ENCODE measurements at regions not wholly inside any gene's neighbourhood (a gene's known extent, or its start where the extent isn't known, plus 50 kb on each side); places are given as distances from the start of the nearest gene placed in this dataset.

GRCh38 chr15:72958634-72959033, 93.6 kb upstream of the NEO1 start:
- H3K4me3 ChIP-seq (ENCODE audit: low read length in 2 of 2), result no peak overlapping the region
- DNase-seq (ENCODE audit: low read depth in 6 of 9, low spot score in 9 of 9), result no peak
- H3K4me1 ChIP-seq (ENCODE audit: control insufficient read depth in 2 of 2, insufficient read depth in 2 of 2, low read length in 2 of 2), result no peaks in the 10 kb centered on the region
- H3K36me3 ChIP-seq (ENCODE audit: control insufficient read depth in 2 of 2, insufficient read depth in 2 of 2, low read length in 1 of 2), result no peaks in the 10 kb centered on the region
- no peaks in the 10 kb centered on the region for H3K27me3 ChIP-seq (ENCODE audit: control insufficient read depth in 2 of 2, insufficient read depth in 1 of 2, low read length in 1 of 2)
- peaks cover 0 to 5% of the 10 kb centered on the region in 2 donors for H3K9me3 ChIP-seq (ENCODE audit: control insufficient read depth in 2 of 2, insufficient read depth in 1 of 2, low read length in 1 of 2)
- H3K27ac ChIP-seq (ENCODE audit: low read depth in 1 of 2, low read length in 1 of 2), result no peak overlapping the region
- WGBS, result 89% methylated on average over 3 of the region's 3 CpGs

GRCh38 chr15:72953306-72953705, 99.0 kb upstream of the NEO1 start:
- no peak for DNase-seq (ENCODE audit: low read depth in 6 of 9, low spot score in 9 of 9)
- Histone ChIP-seq H3K27ac (ENCODE audit: low read depth in 1 of 2, low read length in 1 of 2) (no peak overlapping the region), H3K4me3 (ENCODE audit: low read length in 2 of 2) (no peak overlapping the region), H3K27me3 (ENCODE audit: control insufficient read depth in 2 of 2, insufficient read depth in 1 of 2, low read length in 1 of 2) (no peaks in the 10 kb centered on the region), H3K9me3 (ENCODE audit: control insufficient read depth in 2 of 2, insufficient read depth in 1 of 2, low read length in 1 of 2) (no peaks in the 10 kb centered on the region), H3K36me3 (ENCODE audit: control insufficient read depth in 2 of 2, insufficient read depth in 2 of 2, low read length in 1 of 2) (no peaks in the 10 kb centered on the region), H3K4me1 (ENCODE audit: control insufficient read depth in 2 of 2, insufficient read depth in 2 of 2, low read length in 2 of 2) (no peaks in the 10 kb centered on the region)
- WGBS, result 98% methylated on average over 6 of the region's 6 CpGs

GRCh38 chr15:72952151-72952550, 100.1 kb upstream of the NEO1 start:
- Histone ChIP-seq H3K4me3 (ENCODE audit: low read length in 2 of 2) (no peak overlapping the region), H3K27ac (ENCODE audit: low read depth in 1 of 2, low read length in 1 of 2) (no peak overlapping the region), H3K36me3 (ENCODE audit: control insufficient read depth in 2 of 2, insufficient read depth in 2 of 2, low read length in 1 of 2) (no peaks in the 10 kb centered on the region), H3K4me1 (ENCODE audit: control insufficient read depth in 2 of 2, insufficient read depth in 2 of 2, low read length in 2 of 2) (no peaks in the 10 kb centered on the region), H3K9me3 (ENCODE audit: control insufficient read depth in 2 of 2, insufficient read depth in 1 of 2, low read length in 1 of 2) (no peaks in the 10 kb centered on the region), H3K27me3 (ENCODE audit: control insufficient read depth in 2 of 2, insufficient read depth in 1 of 2, low read length in 1 of 2) (no peaks in the 10 kb centered on the region)
- no peak for DNase-seq (ENCODE audit: low read depth in 6 of 9, low spot score in 9 of 9)
- WGBS, result 83% methylated on average over 1 of the region's 1 CpG

- Histone ChIP-seq H3K9me3 (ENCODE audit: control insufficient read depth in 2 of 2, insufficient read depth in 1 of 2, low read length in 1 of 2) (peaks cover 3 to 6% of the 10 kb centered on the region in 2 donors), H3K27me3 (ENCODE audit: control insufficient read depth in 2 of 2, insufficient read depth in 1 of 2, low read length in 1 of 2) (no peaks in the 10 kb centered on the region), H3K36me3 (ENCODE audit: control insufficient read depth in 2 of 2, insufficient read depth in 2 of 2, low read length in 1 of 2) (no peaks in the 10 kb centered on the region), H3K4me1 (ENCODE audit: control insufficient read depth in 2 of 2, insufficient read depth in 2 of 2, low read length in 2 of 2) (no peaks in the 10 kb centered on the region), H3K27ac (ENCODE audit: low read depth in 1 of 2, low read length in 1 of 2) (no peak overlapping the region), H3K4me3 (ENCODE audit: low read length in 2 of 2) (no peak overlapping the region)
- DNase-seq (ENCODE audit: low read depth in 6 of 9, low spot score in 9 of 9), result no peak
These were observed 103.6 kb upstream of the NEO1 start for GRCh38 chr15:72948662-72949061.

GRCh38 chr15:72947709-72948108, 104.6 kb upstream of the NEO1 start:
- Histone ChIP-seq H3K9me3 (ENCODE audit: control insufficient read depth in 2 of 2, insufficient read depth in 1 of 2, low read length in 1 of 2) (peaks cover 3 to 6% of the 10 kb centered on the region in 2 donors), H3K36me3 (ENCODE audit: control insufficient read depth in 2 of 2, insufficient read depth in 2 of 2, low read length in 1 of 2) (no peaks in the 10 kb centered on the region)
- WGBS, result 98% methylated on average over 2 of the region's 2 CpGs

GRCh38 chr15:72944565-72944964, 107.7 kb upstream of the NEO1 start:
- no peak overlapping the region for H3K4me3 ChIP-seq (ENCODE audit: low read length in 2 of 2)
- peaks cover 3 to 6% of the 10 kb centered on the region in 2 donors for H3K9me3 ChIP-seq (ENCODE audit: control insufficient read depth in 2 of 2, insufficient read depth in 1 of 2, low read length in 1 of 2)
- H3K27ac ChIP-seq (ENCODE audit: low read depth in 1 of 2, low read length in 1 of 2), result no peak overlapping the region
- H3K27me3 ChIP-seq (ENCODE audit: control insufficient read depth in 2 of 2, insufficient read depth in 1 of 2, low read length in 1 of 2), result no peaks in the 10 kb centered on the region
- no peaks in the 10 kb centered on the region for H3K36me3 ChIP-seq (ENCODE audit: control insufficient read depth in 2 of 2, insufficient read depth in 2 of 2, low read length in 1 of 2)
- WGBS, result 94% methylated on average over 2 of the region's 2 CpGs
- no peak for DNase-seq (ENCODE audit: low read depth in 6 of 9, low spot score in 9 of 9)
- no peaks in the 10 kb centered on the region for H3K4me1 ChIP-seq (ENCODE audit: control insufficient read depth in 2 of 2, insufficient read depth in 2 of 2, low read length in 2 of 2)

More at GRCh38 chr15:72947709-72948108, 104.6 kb upstream of the NEO1 start:
- Histone ChIP-seq H3K27me3 (ENCODE audit: control insufficient read depth in 2 of 2, insufficient read depth in 1 of 2, low read length in 1 of 2) (no peaks in the 10 kb centered on the region), H3K4me1 (ENCODE audit: control insufficient read depth in 2 of 2, insufficient read depth in 2 of 2, low read length in 2 of 2) (no peaks in the 10 kb centered on the region), H3K4me3 (ENCODE audit: low read length in 2 of 2) (no peak overlapping the region), H3K27ac (ENCODE audit: low read depth in 1 of 2, low read length in 1 of 2) (no peak overlapping the region)
- DNase-seq (ENCODE audit: low read depth in 6 of 9, low spot score in 9 of 9), result no peak

GRCh38 chr15:72940229-72940622, 112.0 kb upstream of the NEO1 start:
- H3K4me3 ChIP-seq (ENCODE audit: low read length in 2 of 2), result no peak overlapping the region
- no peak overlapping the region for H3K27ac ChIP-seq (ENCODE audit: low read depth in 1 of 2, low read length in 1 of 2)
- WGBS, result 97% methylated on average over 2 of the region's 2 CpGs
- H3K36me3 ChIP-seq (ENCODE audit: control insufficient read depth in 2 of 2, insufficient read depth in 2 of 2, low read length in 1 of 2), result no peaks in the 10 kb centered on the region
- no peaks in the 10 kb centered on the region for H3K4me1 ChIP-seq (ENCODE audit: control insufficient read depth in 2 of 2, insufficient read depth in 2 of 2, low read length in 2 of 2)
- H3K9me3 ChIP-seq (ENCODE audit: control insufficient read depth in 2 of 2, insufficient read depth in 1 of 2, low read length in 1 of 2), result no peaks in the 10 kb centered on the region
- no peaks in the 10 kb centered on the region for H3K27me3 ChIP-seq (ENCODE audit: control insufficient read depth in 2 of 2, insufficient read depth in 1 of 2, low read length in 1 of 2)
- DNase-seq (ENCODE audit: low read depth in 6 of 9, low spot score in 9 of 9), result no peak

GRCh38 chr15:72939514-72940228, 112.6 kb upstream of the NEO1 start:
- Histone ChIP-seq H3K4me1 (ENCODE audit: control insufficient read depth in 2 of 2, insufficient read depth in 2 of 2, low read length in 2 of 2) (no peaks in the 10 kb centered on the region), H3K9me3 (ENCODE audit: control insufficient read depth in 2 of 2, insufficient read depth in 1 of 2, low read length in 1 of 2) (no peaks in the 10 kb centered on the region), H3K36me3 (ENCODE audit: control insufficient read depth in 2 of 2, insufficient read depth in 2 of 2, low read length in 1 of 2) (no peaks in the 10 kb centered on the region), H3K27ac (ENCODE audit: low read depth in 1 of 2, low read length in 1 of 2) (no peak overlapping the region), H3K27me3 (ENCODE audit: control insufficient read depth in 2 of 2, insufficient read depth in 1 of 2, low read length in 1 of 2) (no peaks in the 10 kb centered on the region), H3K4me3 (ENCODE audit: low read length in 2 of 2) (no peak overlapping the region)
- no peak for DNase-seq (ENCODE audit: low read depth in 6 of 9, low spot score in 9 of 9)
- WGBS, result 80% methylated on average over 5 of the region's 5 CpGs

- no peak for DNase-seq (ENCODE audit: low read depth in 6 of 9, low spot score in 9 of 9)
- H3K27ac ChIP-seq (ENCODE audit: low read depth in 1 of 2, low read length in 1 of 2), result no peak overlapping the region
- 90% methylated on average over 11 of the region's 11 CpGs for WGBS
These were observed 115.3 kb upstream of the NEO1 start for GRCh38 chr15:72936691-72937679.

More at GRCh38 chr15:72936691-72937679, 115.3 kb upstream of the NEO1 start:
- Histone ChIP-seq H3K9me3 (ENCODE audit: control insufficient read depth in 2 of 2, insufficient read depth in 1 of 2, low read length in 1 of 2) (no peaks in the 10 kb centered on the region), H3K4me1 (ENCODE audit: control insufficient read depth in 2 of 2, insufficient read depth in 2 of 2, low read length in 2 of 2) (no peaks in the 10 kb centered on the region), H3K27me3 (ENCODE audit: control insufficient read depth in 2 of 2, insufficient read depth in 1 of 2, low read length in 1 of 2) (no peaks in the 10 kb centered on the region), H3K36me3 (ENCODE audit: control insufficient read depth in 2 of 2, insufficient read depth in 2 of 2, low read length in 1 of 2) (no peaks in the 10 kb centered on the region), H3K4me3 (ENCODE audit: low read length in 2 of 2) (no peak overlapping the region)

Measured in thymus (tissue), 11 donors.